GM10847 (cell line): ENCODE measurements at regions not wholly inside any gene's neighbourhood (a gene's known extent, or its start where the extent isn't known, plus 50 kb on each side); places are given as distances from the start of the nearest gene placed in this dataset.

ENCODE experiments used
- POLR2A ChIP-seq: IDR thresholded peaks from 2 replicates; pipeline ENCODE4 v1.6.1; 2011; ENCODE audit not compliant: insufficient read length; ENCODE audit errors: extremely low read depth

- TF ChIP-seq POLR2A = no peak
Measured at GRCh38 chr10:88184543-88185297, 321.3 kb downstream of the PTEN start.

GRCh38 chr10:88185830-88186229 is 322.4 kb downstream of the PTEN start:
- TF ChIP-seq POLR2A = no peak

DNA sequence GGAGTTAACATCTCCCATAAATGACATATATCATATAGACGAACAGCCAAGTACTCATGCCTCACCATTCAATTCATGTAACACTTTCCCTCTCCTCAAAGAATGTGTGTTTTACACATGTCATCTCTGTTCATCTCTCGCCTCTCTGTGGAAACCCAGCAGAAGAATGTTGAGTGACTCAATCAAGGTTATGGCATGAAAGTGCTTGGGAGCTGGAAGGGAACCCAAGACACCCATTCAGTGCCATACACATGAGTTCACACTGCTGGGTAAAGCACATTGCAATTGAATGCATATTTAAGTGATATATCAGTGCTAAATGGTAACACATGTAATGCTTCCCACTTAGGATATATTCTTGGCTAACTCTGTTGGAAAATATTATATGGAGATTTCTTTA is 322.9 kb downstream of the PTEN start:
- TF ChIP-seq POLR2A = no peak

DNA sequence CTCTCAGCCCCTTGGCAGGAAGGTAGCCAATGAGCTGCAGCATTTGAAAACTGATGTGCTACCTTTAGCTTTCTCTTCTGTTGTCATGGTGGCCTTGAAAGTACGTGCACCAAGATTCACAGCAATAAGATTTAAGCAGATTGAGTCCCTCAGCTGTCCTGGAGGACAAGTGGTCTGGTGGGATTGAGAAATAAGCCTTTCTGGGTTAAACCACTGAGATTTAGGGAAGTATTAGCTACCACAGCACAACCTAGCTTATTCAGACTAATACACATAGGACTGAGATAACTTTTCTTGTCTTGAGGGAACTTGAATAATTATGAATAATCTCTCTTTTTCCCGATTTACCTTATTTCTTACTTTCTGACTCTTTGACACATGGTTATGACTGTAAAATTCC is 324.0 kb downstream of the PTEN start:
- TF ChIP-seq POLR2A = no peak

GRCh38 chr10:88190123-88190522 is 326.7 kb downstream of the PTEN start:
- TF ChIP-seq POLR2A = no peak

DNA sequence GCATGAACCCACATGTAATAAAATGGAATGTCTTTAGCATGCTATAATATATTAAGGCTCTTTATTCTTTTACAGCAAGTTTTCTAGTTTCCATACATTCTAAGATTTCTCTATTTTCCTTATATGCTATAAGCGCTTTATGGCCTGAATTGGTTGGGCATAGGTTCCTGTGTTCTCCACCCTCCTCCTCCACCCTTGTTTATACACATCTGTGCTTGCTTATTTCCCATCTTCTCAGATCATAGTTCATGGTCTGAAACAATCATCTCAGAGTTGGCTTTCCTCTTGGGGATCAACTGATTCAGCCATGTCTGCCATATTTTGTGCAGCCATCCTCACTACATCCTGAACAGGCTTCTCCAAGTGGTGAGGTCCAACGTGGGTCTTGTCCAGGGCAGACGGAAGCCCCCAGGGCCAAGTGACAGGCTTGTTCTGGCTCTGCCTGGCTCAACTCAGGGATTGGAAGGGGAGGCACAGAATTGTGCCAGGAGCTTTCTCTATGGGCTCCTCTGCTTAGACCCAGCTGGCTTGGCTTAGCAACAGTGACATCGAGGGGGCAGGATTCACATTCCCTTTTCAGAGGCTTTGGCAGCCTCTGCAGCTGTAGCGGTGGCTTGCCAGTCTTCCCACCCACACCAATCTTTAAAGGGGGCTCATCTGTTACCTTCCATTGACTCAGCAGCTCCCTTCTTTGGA is 327.3 kb downstream of the PTEN start:
- TF ChIP-seq POLR2A = no peak

- TF ChIP-seq POLR2A = no peak
Measured at GRCh38 chr10:88193018-88193417, 329.6 kb downstream of the PTEN start.

- TF ChIP-seq POLR2A = no peak
Measured at GRCh38 chr10:88194041-88194887, 330.8 kb downstream of the PTEN start.

DNA sequence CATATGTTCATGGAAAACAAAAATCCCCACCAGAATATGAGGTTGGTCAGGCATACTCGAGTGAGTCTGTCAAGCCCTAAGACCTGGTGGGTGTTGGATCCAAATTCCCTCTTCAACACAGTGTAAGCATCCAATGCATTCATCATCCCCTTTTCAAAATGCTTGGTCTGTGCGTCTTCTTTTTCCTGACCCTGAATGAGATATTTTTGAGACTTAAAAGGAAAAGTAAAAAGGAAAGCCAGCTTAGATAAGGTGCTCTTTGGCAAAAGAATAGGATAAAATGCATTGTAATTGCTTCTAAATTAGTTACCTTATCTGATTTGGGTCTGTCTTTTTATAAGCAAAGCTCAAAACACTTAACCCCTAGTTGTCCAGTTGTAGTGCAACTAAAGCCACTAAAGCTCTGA is 331.5 kb downstream of the PTEN start:
- TF ChIP-seq POLR2A = no peak

DNA sequence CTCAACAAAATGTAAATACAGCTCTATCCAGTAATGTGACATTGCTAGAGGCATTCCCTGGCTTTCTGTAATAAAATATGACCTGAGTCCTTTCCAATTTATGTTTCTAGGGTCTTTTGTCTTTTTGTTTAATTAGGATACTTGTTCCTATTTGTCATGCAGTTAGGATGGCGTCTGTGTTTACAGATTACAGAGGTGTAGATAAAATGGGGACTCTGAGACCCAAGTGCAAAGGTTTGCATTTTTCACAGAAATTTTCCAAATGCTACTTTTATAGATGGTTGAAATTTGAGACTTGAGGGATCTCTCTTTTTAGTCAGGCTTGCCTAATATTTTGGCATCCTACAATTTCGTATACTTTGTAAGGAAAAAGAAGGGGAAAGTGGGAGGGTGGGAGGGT is 332.4 kb downstream of the PTEN start:
- no peak for TF ChIP-seq POLR2A

- no peak for TF ChIP-seq POLR2A
Measured at GRCh38 chr10:88196291-88196690, 332.9 kb downstream of the PTEN start.

DNA sequence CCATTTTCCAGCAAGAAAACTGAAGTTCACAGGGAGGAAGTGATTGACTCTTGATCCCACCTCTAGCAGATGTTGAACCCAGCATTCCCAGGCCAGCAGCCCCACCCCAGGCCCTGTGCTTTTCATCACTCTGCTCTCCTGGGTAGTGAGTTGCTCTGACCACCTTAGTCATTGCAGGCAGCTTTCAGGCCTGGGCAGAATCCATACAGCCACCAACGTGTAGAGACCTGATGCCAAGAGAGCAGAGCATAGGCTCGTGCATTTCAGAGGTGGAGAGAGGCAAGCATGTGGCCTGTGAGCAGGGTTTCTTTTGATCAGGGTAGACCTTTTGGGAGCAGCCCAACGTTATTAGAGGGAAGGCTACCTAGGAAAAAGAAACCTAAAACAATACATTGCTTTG is 334.6 kb downstream of the PTEN start:
- no peak for TF ChIP-seq POLR2A

- no peak for TF ChIP-seq POLR2A
Measured at GRCh38 chr10:88200312-88201032, 337.0 kb downstream of the PTEN start.

DNA sequence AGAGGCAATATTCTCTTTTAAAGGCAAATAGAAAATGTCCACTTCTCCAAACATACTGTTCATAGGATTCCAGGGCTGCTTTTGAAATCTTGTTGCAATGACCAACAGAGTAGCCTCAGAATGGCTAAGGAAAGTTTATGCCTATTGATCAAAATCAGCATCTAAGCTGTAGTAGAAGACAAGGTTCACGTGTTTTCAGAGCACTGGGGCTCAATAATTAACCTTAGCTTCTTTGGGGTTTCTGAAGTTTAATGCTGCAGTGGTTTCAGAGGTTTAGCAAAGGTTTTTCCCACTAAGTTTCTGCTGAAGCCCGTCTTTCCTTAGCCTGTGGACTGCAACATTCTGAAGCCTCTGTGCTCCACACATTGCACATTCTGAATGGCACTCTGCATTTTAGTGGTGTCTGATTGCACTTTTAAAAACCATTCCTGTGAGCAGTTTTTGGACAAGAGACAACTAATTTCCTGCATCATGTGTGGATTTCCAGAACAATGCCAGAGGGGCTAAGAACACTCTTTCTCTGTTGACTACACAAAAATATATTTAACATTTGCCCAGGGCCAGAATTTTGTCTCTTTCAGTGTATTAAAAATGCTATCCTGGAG is 342.5 kb downstream of the PTEN start:
- no peak for TF ChIP-seq POLR2A

DNA sequence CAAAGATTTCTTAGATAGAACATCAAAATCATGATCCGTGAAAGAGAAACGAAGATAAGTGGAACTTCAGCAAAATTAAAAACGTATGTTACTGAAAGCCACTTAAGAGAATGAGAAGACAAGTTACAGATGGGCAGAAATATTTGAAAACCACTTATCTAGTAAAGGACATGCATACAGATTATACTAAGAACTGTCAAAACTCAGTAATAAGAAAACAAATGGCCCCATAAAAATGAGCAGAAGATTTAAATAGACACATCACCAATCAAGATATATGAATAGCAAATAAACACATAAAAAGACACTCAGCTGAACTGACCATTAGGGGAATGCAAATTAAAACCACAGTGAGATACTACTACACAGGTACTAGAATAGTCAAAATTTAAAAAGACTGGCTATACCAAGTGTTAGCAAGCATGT is 343.7 kb downstream of the PTEN start:
- TF ChIP-seq POLR2A = no peak
